C4-2B (cell line): ENCODE measurements at regions not wholly inside any gene's neighbourhood (a gene's known extent, or its start where the extent isn't known, plus 50 kb on each side); places are given as distances from the start of the nearest gene placed in this dataset.
"Not testable (repeated sequence)": the region's sequence is repeated elsewhere in the genome, so short reads cannot be mapped to it uniquely, and the experiment has no call there.

Source experiments
- H3K27ac ChIP-seq: fragments of 450-650 bp; 2 replicates; pipeline ENCODE4 v1.5.1; 2017
- CTCF ChIP-seq: fragments of 450-650 bp; conservative IDR thresholded peaks from 2 replicates; pipeline ENCODE4 v1.5.1; 2017; ENCODE audit warnings: mild to moderate bottlenecking
- ZFX ChIP-seq: fragments of 450-650 bp; IDR thresholded peaks from 2 replicates; pipeline ENCODE4 v1.6.1; 2017

GRCh38 chr6:137290601-137291261 lies 71.5 kb upstream of the IFNGR1 start:
- TF ChIP-seq CTCF (no peak), ZFX (no peak)
- H3K27ac ChIP-seq, result no peak overlapping the region

- TF ChIP-seq ZFX (no peak), CTCF (no peak)
- H3K27ac ChIP-seq, result no peak overlapping the region
Observed at GRCh38 chr6:137286916-137287315, 67.7 kb upstream of the IFNGR1 start.

GRCh38 chr6:137286368-137286767 lies 67.2 kb upstream of the IFNGR1 start:
- TF ChIP-seq ZFX, result no peak
- H3K27ac ChIP-seq, result no peak overlapping the region

GRCh38 chr6:137284811-137285110 lies 65.6 kb upstream of the IFNGR1 start:
- TF ChIP-seq ZFX, result no peak
- TF ChIP-seq CTCF, result no peak

GRCh38 chr6:137283940-137284810 lies 65.0 kb upstream of the IFNGR1 start:
- H3K27ac ChIP-seq, result no peak overlapping the region
- TF ChIP-seq ZFX (no peak), CTCF (no peak)

More at GRCh38 chr6:137284811-137285110, 65.6 kb upstream of the IFNGR1 start:
- H3K27ac ChIP-seq, result no peak overlapping the region

GRCh38 chr6:137283080-137283479 lies 63.9 kb upstream of the IFNGR1 start:
- no peak for TF ChIP-seq ZFX
- TF ChIP-seq CTCF, result no peak
- H3K27ac ChIP-seq, result no peak overlapping the region

- TF ChIP-seq ZFX (no peak), CTCF (no peak)
- no peak overlapping the region for H3K27ac ChIP-seq
Observed at GRCh38 chr6:137282254-137282653, 63.1 kb upstream of the IFNGR1 start.

- H3K27ac ChIP-seq, result not testable (repeated sequence)
Observed at GRCh38 chr6:137279279-137279678, 60.1 kb upstream of the IFNGR1 start.
